ENCODE measurements at regions not wholly inside any gene's neighbourhood (a gene's known extent, or its start where the extent isn't known, plus 50 kb on each side); places are given as distances from the start of the nearest gene placed in this dataset.
"Not testable (repeated sequence)": the region's sequence is repeated elsewhere in the genome, so short reads cannot be mapped to it uniquely, and the experiment has no call there.

DNA sequence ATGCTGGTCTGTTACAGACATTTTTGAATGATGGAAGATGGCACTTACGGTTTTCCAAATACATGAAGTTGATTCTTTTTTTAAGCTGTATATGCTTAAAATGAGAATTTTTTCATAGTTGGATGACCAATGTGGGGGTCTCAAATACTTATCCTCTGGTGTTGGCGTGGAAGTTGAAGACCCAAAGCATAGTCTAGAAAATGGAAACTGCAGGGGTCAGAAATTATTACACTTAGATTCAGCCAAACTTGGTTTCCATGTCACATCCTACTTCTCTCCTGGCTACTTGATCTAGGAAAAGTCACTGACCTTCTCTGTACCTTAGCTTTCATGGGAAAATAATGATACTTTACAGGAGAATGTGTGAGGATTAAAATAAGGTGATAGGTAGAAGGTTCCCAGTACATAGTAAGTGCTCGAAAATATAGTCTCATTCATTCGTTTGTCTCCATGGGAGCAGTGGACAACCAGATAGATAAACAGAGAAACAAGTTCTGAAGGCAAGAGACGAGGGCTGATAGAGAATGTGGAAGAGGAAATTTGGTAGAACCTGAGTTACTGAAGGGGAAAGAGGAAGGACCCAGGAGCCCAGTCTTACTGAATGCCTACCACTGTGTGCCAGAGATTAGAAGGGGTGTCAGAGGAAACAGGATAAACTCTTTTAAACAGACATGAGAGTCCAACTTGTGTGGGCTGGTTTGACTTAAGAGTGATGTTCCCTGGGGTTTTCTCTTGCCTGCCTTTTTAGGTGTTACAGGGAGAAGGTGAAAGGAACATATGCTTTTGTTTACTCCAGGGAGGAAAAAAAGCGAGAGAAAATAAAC, 560.3 kb upstream of the KLF4 start:
- DNase-seq: no peak

- no peak for DNase-seq
Observed at GRCh38 chr9:108049026-108049607, 559.5 kb upstream of the KLF4 start.

DNA sequence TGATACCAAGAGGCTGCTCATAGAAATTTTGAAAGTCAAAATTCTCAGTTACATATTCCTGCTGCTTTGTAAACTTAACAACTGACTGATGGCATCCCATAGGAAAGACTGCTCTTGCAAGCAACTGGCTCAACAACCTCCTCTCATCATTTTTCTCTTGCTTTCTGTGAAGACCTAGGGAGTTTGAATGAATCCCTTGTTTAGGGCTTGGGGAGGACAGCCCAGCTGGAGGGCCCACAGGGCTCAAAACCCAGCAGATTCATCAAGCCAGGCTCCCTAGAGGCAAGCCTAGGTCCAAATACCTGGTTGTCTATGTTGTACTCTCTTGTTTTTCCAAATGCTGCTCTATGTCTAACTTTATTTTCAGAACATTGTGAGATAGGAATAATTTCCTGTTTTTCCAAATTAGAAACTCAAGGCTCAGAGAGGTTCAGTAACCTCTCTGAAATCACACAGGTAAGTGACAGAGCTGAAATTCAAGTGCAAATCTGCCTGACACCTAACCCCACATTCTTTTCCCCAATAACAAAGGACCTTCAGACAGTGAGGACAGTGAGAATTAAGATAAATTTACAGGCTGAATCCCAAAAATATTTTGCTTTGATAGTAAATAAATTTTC, 558.9 kb upstream of the KLF4 start:
- no peak for DNase-seq

GRCh38 chr9:108047777-108048176, 558.2 kb upstream of the KLF4 start:
- not testable (repeated sequence) for DNase-seq

GRCh38 chr9:108047264-108047663, 557.7 kb upstream of the KLF4 start:
- no peak for DNase-seq

DNA sequence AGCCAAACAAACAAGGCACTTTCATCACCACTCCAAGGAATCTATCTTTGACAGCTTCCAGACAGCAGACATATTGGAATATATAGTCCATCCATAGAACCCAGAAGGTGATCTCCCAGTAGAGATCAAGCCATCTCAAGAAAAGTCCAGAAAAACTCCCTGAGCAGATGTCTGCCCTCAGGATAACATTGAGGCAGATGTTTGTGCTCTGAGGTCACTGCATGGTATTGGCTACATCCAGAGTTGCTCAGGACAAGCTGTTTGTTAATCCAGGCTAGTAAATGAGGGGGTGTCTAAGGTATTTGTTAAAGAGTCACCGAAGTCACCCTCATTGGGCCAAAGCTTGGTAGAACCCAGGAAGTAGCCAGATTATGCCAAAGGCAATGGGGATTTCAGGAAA, 556.3 kb upstream of the KLF4 start:
- DNase-seq: no peak

DNA sequence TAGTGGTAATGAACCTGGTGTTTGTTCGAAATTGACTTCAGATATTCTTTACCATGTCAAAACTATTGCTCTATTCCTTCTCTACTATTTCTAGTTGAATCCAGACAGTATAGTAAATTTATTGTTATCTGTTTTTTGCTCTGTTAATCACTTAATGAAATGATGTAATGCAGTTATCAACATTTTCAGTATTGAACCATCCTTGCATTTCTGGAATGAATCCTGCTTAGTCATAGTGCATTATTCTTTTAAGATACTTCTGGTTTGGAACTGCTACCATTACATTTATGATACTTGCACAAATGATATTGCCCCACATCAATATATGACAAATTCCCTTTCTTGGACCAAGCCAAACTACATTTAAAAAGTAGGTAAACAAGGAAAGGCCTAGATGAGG, 554.0 kb upstream of the KLF4 start:
- DNase-seq: no peak

- no peak for DNase-seq
Observed at GRCh38 chr9:108041551-108041950, 552.0 kb upstream of the KLF4 start.

DNA sequence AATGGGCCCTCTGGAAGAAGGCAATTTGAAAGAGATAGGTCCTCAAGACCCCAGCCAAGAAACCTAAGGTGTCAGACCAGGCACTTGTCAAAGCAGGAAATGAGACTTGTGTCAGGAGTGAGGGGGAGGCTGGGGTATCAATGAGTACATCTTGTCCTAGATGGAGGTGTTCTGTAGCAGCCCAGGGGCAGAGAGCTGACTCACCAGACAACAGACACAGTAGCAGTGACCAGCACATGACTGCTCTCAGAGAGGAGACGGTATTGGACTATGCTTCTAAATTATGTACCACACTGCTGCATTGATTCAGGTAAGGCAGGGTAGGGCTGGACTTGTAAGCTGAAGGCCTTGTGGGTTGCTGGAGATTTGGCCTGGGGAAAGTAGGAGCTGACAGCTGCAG, 551.2 kb upstream of the KLF4 start:
- no peak for DNase-seq

GRCh38 chr9:108039493-108039892, 549.9 kb upstream of the KLF4 start:
- DNase-seq: no peak

DNA sequence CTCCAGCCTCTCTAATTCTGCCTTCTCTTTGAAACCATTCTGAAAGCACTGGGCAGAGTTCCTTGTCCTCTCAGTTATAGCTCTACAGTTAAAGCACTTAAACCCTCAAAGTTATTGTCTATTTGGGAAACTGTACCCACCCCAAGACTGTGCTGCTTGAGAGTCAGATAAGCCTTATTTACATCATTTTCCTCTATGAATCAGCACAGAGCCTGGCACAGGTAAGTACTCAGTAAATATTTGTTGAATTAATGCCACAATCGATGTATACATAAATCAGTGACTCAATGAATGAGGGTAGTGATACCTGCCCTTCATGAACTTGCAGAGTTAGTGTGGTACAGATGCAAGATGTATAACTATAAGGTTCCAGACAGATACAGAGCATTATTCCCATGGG, 549.4 kb upstream of the KLF4 start:
- no peak for DNase-seq

DNA sequence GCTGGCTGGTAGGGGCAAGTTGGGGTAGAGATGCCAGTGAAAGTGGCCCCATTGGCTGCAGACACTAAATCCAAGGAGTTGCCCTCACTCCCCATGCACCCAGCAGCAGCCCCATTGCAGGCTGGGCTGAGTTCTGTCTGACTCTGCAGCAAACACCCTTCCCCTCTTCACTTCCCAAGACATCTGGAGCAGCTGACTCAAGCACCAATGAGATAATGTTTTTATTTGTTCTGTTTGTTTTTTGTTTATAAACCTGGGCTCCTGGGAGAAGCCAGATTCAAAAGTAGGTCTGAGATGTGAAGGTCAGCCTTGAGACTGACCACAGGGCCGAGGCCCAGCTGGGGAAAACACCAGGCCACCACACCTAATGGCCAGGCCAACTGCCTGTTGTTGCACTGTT, 545.9 kb upstream of the KLF4 start:
- no peak for DNase-seq

GRCh38 chr9:108033976-108034964, 544.7 kb upstream of the KLF4 start:
- DNase-seq: no peak

DNA sequence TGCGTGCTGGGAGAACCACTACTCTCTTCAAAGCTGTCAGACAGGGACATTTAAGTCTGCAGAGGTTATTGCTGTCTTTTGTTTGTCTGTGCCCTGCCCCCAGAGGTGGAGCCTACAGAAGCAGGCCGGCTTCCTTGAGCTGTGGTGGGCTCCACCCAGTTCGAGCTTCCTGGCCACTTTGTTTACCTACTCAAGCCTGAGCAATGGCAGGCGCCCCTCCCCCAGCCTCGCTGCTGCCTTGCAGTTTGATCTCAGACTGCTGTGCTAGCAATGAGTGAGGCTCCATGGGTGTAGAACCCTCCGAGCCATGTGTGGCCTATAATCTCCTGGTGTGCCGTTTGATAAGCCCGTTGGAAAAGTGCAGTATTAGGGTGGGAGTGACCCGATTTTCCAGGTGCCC, 542.5 kb upstream of the KLF4 start:
- not testable (repeated sequence) for DNase-seq

DNA sequence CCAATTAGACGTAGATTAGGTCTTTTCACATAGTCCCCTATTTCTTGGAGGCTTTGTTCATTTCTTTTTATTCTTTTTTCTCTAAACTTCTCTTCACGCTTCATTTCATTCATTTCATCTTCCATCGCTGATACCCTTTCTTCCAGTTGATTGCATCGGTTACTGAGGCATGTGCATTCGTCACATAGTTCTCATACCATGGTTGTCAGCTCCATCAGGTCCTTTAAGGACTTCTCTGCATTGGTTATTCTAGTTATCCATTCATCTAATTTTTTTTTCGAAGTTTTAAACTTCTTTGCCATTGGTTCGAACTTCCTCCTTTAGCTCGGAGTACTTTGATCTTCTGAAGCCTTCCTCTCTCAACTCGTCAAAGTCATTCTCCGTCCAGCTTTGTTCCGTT, 541.7 kb upstream of the KLF4 start:
- DNase-seq: not testable (repeated sequence)

DNA sequence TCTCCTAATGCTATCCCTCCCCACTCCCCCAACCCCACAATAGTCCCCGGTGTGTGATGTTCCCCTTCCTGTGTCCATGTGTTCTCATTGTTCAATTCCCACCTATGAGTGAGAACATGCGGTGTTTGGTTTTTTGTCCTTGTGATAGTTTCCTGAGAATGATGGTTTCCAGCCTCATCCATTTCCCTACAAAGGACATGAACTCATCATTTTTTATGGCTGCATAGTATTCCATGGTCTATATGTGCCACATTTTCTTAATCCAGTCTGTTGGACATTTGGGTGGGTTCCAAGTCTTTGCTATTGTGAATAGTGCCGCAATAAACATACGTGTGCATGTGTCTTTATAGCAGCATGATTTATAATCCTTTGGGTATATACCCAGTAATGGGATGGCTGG, 537.1 kb upstream of the KLF4 start:
- DNase-seq: not testable (repeated sequence)

GRCh38 chr9:108024604-108025003, 535.0 kb upstream of the KLF4 start:
- no peak for DNase-seq

- DNase-seq: no peak
Observed at GRCh38 chr9:108022246-108022935, 532.8 kb upstream of the KLF4 start.

DNA sequence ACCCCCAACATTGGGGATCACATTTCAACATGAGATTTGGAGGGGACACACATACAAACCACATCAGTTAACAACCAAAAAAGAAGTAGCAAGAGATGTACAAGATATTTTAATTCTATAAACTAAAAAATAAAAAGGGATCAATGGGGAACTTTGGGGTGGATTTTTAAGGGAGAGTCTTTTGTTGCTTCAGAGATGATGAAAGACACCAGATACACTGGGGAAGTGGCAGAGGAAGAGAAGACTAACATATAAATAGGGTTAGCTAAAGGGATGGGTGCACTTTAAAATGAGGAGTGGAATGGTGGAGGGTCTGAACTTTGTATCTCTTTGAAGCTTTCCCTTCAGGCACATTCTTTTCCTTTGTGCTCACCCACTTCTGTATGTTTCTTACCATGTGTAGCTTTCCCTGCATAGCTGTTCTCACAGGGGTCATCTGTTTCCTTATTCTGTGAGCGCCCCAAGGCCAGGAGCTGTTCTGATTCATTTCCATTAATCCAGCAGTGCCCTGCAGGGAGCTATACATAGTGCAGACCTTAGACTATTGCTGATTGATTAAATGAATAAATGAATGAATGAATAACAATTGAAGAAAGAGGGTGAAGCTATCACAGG, 531.6 kb upstream of the KLF4 start:
- DNase-seq: no peak

- no peak for DNase-seq
Observed at GRCh38 chr9:108019821-108020220, 530.3 kb upstream of the KLF4 start.

- no peak for DNase-seq
Observed at GRCh38 chr9:108017671-108018070, 528.1 kb upstream of the KLF4 start.

GRCh38 chr9:108016446-108016845, 526.9 kb upstream of the KLF4 start:
- no peak for DNase-seq
